ENCODE measurements at regions not wholly inside any gene's neighbourhood (a gene's known extent, or its start where the extent isn't known, plus 50 kb on each side); places are given as distances from the start of the nearest gene placed in this dataset.

- no peaks in the 10 kb centered on the region for H3K4me1 ChIP-seq (ENCODE audit: insufficient read depth)
- H3K27ac ChIP-seq (ENCODE audit: low read depth) = no peak overlapping the region
- H3K4me3 ChIP-seq = no peak overlapping the region
- H4K20me1 ChIP-seq (replicated peaks; ENCODE audit: insufficient read depth) = no peaks in the 10 kb centered on the region
- no peaks in the 10 kb centered on the region for H3F3A ChIP-seq (replicated peaks; ENCODE audit: low read depth)
- no peaks in the 10 kb centered on the region for H3K27me3 ChIP-seq (ENCODE audit: insufficient read depth)
- Mint-ChIP-seq H3K9me3 (peaks cover 17% of the 10 kb centered on the region), H3K4me3 (no peak overlapping the region), H3K27me3 (ENCODE audit: insufficient read depth, low read depth, poor library complexity) (no peaks in the 10 kb centered on the region), H3K36me3 (ENCODE audit: low read depth) (peaks cover 4% of the 10 kb centered on the region; the same call in 1 of the 3 replicates), H3K4me1 (no peaks in the 10 kb centered on the region), H3K27ac (no peak overlapping the region)
- no peaks in the 10 kb centered on the region for H3K36me3 ChIP-seq (ENCODE audit: insufficient read depth)
- no peak for TF ChIP-seq EZH2 (IDR thresholded peaks at IDR 0.05; ENCODE audit: low read depth, unreplicated experiment)
- no peak for TF ChIP-seq JUNB (IDR thresholded peaks at IDR 0.05; ENCODE audit: unreplicated experiment)
- TF ChIP-seq, protein P1, sequence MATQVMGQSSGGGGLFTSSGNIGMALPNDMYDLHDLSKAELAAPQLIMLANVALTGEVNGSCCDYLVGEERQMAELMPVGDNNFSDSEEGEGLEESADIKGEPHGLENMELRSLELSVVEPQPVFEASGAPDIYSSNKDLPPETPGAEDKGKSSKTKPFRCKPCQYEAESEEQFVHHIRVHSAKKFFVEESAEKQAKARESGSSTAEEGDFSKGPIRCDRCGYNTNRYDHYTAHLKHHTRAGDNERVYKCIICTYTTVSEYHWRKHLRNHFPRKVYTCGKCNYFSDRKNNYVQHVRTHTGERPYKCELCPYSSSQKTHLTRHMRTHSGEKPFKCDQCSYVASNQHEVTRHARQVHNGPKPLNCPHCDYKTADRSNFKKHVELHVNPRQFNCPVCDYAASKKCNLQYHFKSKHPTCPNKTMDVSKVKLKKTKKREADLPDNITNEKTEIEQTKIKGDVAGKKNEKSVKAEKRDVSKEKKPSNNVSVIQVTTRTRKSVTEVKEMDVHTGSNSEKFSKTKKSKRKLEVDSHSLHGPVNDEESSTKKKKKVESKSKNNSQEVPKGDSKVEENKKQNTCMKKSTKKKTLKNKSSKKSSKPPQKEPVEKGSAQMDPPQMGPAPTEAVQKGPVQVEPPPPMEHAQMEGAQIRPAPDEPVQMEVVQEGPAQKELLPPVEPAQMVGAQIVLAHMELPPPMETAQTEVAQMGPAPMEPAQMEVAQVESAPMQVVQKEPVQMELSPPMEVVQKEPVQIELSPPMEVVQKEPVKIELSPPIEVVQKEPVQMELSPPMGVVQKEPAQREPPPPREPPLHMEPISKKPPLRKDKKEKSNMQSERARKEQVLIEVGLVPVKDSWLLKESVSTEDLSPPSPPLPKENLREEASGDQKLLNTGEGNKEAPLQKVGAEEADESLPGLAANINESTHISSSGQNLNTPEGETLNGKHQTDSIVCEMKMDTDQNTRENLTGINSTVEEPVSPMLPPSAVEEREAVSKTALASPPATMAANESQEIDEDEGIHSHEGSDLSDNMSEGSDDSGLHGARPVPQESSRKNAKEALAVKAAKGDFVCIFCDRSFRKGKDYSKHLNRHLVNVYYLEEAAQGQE (IDR thresholded peaks at IDR 0.05; ENCODE audit: unreplicated experiment) = no peak
- TF ChIP-seq ZNF114 (CRISPR knock-in tag; IDR thresholded peaks at IDR 0.05) = no peak
- TF ChIP-seq STAT1 (IDR thresholded peaks at IDR 0.05; ENCODE audit: unreplicated experiment) = no peak
- ATAC-seq (no peak), DNase-seq (ENCODE audit: low spot score) (no peak)
- H2AFZ ChIP-seq = no peak overlapping the region
- H3K9me2 ChIP-seq (ENCODE audit: insufficient read depth) = no peaks in the 10 kb centered on the region
- no peak overlapping the region for H3K4me2 ChIP-seq
- H3K79me2 ChIP-seq (replicated peaks; ENCODE audit: insufficient read depth) = no peaks in the 10 kb centered on the region
Measured at GRCh38 chr4:60195256-60195655, 1004.9 kb upstream of the ADGRL3 start.

DNA sequence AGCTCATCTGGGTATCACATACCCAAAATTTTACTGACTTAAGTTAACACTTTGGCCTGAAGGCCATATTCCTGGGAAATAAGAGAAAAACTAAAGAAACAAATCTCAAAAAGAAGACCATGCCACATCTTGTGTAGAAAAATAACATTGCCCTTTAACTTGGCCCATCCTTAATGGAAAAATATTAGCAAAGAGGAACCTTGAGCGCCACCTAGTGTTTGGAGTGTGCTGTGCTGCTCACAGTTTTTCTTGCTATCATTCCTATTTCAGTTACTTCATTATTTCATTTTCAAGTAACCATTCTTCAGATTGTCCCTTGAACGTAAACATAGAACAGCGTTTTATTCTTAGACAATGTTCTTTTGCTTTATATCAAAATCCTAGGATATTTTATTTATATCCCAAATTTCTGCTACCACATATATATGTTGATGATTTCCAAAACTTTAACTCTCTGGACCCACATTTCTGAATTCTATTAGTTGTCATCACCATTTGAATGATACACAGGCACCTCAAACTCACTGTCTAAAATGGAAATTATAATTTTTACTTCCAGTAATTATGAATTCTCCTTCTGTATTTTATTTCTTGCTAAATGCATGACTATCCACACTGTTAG is 999.0 kb upstream of the ADGRL3 start:
- no peaks in the 10 kb centered on the region for H3K9me2 ChIP-seq (ENCODE audit: insufficient read depth)
- H3K79me2 ChIP-seq (replicated peaks; ENCODE audit: insufficient read depth) = no peaks in the 10 kb centered on the region
- no peak overlapping the region for H2AFZ ChIP-seq
- H3K36me3 ChIP-seq (ENCODE audit: insufficient read depth) = no peaks in the 10 kb centered on the region
- H3K27me3 ChIP-seq (ENCODE audit: insufficient read depth) = no peaks in the 10 kb centered on the region
- H3F3A ChIP-seq (replicated peaks; ENCODE audit: low read depth) = no peaks in the 10 kb centered on the region
- H3K4me1 Mint-ChIP-seq = no peaks in the 10 kb centered on the region
- no peaks in the 10 kb centered on the region for H3K27me3 Mint-ChIP-seq (ENCODE audit: insufficient read depth, low read depth, poor library complexity)
- no peak overlapping the region for H3K27ac Mint-ChIP-seq
- DNase-seq (ENCODE audit: low spot score) = peak; percentile 76
- H3K9me3 Mint-ChIP-seq = no peaks in the 10 kb centered on the region
- no peak overlapping the region for H3K4me3 ChIP-seq
- no peak overlapping the region for H3K4me2 ChIP-seq
- peak; percentile 40; the same call in 1 of the 3 replicates for ATAC-seq
- no peaks in the 10 kb centered on the region for H3K36me3 Mint-ChIP-seq (ENCODE audit: low read depth)
- H3K27ac ChIP-seq (ENCODE audit: low read depth) = no peak overlapping the region
- TF ChIP-seq ETS1 (IDR thresholded peaks at IDR 0.05) (no peak), EZH2 (IDR thresholded peaks at IDR 0.05; ENCODE audit: low read depth, unreplicated experiment) (no peak)
- TF ChIP-seq, protein P2, sequence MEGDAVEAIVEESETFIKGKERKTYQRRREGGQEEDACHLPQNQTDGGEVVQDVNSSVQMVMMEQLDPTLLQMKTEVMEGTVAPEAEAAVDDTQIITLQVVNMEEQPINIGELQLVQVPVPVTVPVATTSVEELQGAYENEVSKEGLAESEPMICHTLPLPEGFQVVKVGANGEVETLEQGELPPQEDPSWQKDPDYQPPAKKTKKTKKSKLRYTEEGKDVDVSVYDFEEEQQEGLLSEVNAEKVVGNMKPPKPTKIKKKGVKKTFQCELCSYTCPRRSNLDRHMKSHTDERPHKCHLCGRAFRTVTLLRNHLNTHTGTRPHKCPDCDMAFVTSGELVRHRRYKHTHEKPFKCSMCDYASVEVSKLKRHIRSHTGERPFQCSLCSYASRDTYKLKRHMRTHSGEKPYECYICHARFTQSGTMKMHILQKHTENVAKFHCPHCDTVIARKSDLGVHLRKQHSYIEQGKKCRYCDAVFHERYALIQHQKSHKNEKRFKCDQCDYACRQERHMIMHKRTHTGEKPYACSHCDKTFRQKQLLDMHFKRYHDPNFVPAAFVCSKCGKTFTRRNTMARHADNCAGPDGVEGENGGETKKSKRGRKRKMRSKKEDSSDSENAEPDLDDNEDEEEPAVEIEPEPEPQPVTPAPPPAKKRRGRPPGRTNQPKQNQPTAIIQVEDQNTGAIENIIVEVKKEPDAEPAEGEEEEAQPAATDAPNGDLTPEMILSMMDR (conservative IDR thresholded peaks at IDR 0.05; ENCODE audit: low read depth in 2 of 2) = peak; percentile 85 to 97
- no peaks in the 10 kb centered on the region for H4K20me1 ChIP-seq (replicated peaks; ENCODE audit: insufficient read depth)
- H3K4me3 Mint-ChIP-seq = no peak overlapping the region
- no peaks in the 10 kb centered on the region for H3K4me1 ChIP-seq (ENCODE audit: insufficient read depth)
